ENCODE measurements at regions not wholly inside any gene's neighbourhood (a gene's known extent, or its start where the extent isn't known, plus 50 kb on each side); places are given as distances from the start of the nearest gene placed in this dataset.

GRCh38 chr7:20466543-20467021 is 135.9 kb downstream of the ITGB8 start:
- no peak overlapping the region for H2AFZ ChIP-seq (ENCODE audit: low read depth, low read length, severe bottlenecking)
- no peaks in the 10 kb centered on the region for H3K9me2 ChIP-seq (replicated peaks; ENCODE audit: insufficient read depth, low read length)
- H3K79me2 ChIP-seq (ENCODE audit: insufficient read depth, low read length), result no peaks in the 10 kb centered on the region
- H3K9me3 ChIP-seq (ENCODE audit: insufficient read depth, low read length), result no peaks in the 10 kb centered on the region
- no peak for TF ChIP-seq EZH2phosphoT487 (conservative IDR thresholded peaks at IDR 0.05; ENCODE audit: low read length)
- TF ChIP-seq, protein P1, sequence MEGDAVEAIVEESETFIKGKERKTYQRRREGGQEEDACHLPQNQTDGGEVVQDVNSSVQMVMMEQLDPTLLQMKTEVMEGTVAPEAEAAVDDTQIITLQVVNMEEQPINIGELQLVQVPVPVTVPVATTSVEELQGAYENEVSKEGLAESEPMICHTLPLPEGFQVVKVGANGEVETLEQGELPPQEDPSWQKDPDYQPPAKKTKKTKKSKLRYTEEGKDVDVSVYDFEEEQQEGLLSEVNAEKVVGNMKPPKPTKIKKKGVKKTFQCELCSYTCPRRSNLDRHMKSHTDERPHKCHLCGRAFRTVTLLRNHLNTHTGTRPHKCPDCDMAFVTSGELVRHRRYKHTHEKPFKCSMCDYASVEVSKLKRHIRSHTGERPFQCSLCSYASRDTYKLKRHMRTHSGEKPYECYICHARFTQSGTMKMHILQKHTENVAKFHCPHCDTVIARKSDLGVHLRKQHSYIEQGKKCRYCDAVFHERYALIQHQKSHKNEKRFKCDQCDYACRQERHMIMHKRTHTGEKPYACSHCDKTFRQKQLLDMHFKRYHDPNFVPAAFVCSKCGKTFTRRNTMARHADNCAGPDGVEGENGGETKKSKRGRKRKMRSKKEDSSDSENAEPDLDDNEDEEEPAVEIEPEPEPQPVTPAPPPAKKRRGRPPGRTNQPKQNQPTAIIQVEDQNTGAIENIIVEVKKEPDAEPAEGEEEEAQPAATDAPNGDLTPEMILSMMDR (IDR thresholded peaks at IDR 0.05; ENCODE audit: insufficient read depth, low read length, poor library complexity, severe bottlenecking), result no peak
- H3K27me3 ChIP-seq (ENCODE audit: low read length), result no peaks in the 10 kb centered on the region
- no peak overlapping the region for H3K27ac ChIP-seq (ENCODE audit: low read depth, low read length)
- no peaks in the 10 kb centered on the region for H3K36me3 ChIP-seq (ENCODE audit: low read length)
- no peak overlapping the region for H3K4me3 ChIP-seq (ENCODE audit: insufficient read depth, low read length, poor library complexity, severe bottlenecking)
- no peak overlapping the region for H3K9ac ChIP-seq (ENCODE audit: low read length)
- no peaks in the 10 kb centered on the region for H4K20me1 ChIP-seq (ENCODE audit: low read depth, low read length)
- H3K4me2 ChIP-seq (ENCODE audit: low read depth, low read length, poor library complexity, severe bottlenecking), result no peak overlapping the region
- no peaks in the 10 kb centered on the region for H3F3A ChIP-seq (ENCODE audit: insufficient read depth)

DNA sequence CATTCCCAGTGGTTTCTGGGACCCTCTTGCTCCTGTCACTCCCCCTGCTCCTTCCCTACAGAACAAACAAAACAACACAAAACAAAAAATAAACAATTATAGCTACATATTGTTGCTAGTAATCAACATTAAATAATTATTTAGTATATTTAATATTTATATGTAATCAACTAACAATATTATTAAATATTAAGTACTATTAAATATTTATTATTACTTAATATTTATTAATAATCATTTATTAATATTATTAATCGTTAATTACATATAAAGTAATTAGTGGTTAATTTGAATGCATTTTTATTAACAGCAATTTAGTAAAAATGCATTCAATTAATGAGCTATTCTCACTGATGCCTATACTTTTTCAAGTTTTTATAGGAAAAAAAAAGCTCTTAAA is 139.4 kb downstream of the ITGB8 start:
- Histone ChIP-seq H3K36me3 (ENCODE audit: low read length) (no peaks in the 10 kb centered on the region), H3K79me2 (ENCODE audit: insufficient read depth, low read length) (no peaks in the 10 kb centered on the region), H3K9ac (ENCODE audit: low read length) (no peak overlapping the region), H3F3A (ENCODE audit: insufficient read depth) (no peaks in the 10 kb centered on the region), H3K4me2 (ENCODE audit: low read depth, low read length, poor library complexity, severe bottlenecking) (no peak overlapping the region), H3K9me2 (replicated peaks; ENCODE audit: insufficient read depth, low read length) (no peaks in the 10 kb centered on the region), H3K27me3 (ENCODE audit: low read length) (no peaks in the 10 kb centered on the region), H3K27ac (ENCODE audit: low read depth, low read length) (no peak overlapping the region), H3K4me3 (ENCODE audit: insufficient read depth, low read length, poor library complexity, severe bottlenecking) (no peak overlapping the region), H3K9me3 (ENCODE audit: insufficient read depth, low read length) (no peaks in the 10 kb centered on the region), H2AFZ (ENCODE audit: low read depth, low read length, severe bottlenecking) (no peak overlapping the region), H4K20me1 (ENCODE audit: low read depth, low read length) (no peaks in the 10 kb centered on the region)
- TF ChIP-seq, protein P1 (IDR thresholded peaks at IDR 0.05; ENCODE audit: insufficient read depth, low read length, poor library complexity, severe bottlenecking), result no peak
- TF ChIP-seq EZH2phosphoT487 (conservative IDR thresholded peaks at IDR 0.05; ENCODE audit: low read length), result no peak

- TF ChIP-seq, protein P1 (IDR thresholded peaks at IDR 0.05; ENCODE audit: insufficient read depth, low read length, poor library complexity, severe bottlenecking), result no peak
- TF ChIP-seq EZH2phosphoT487 (conservative IDR thresholded peaks at IDR 0.05; ENCODE audit: low read length), result no peak
- H3K4me3 ChIP-seq (ENCODE audit: insufficient read depth, low read length, poor library complexity, severe bottlenecking), result no peak overlapping the region
Observed at GRCh38 chr7:20470726-20471125, 140.0 kb downstream of the ITGB8 start.

More at GRCh38 chr7:20470726-20471125, 140.0 kb downstream of the ITGB8 start:
- Histone ChIP-seq H3K4me2 (ENCODE audit: low read depth, low read length, poor library complexity, severe bottlenecking) (no peak overlapping the region), H3K9me2 (replicated peaks; ENCODE audit: insufficient read depth, low read length) (no peaks in the 10 kb centered on the region), H3K27me3 (ENCODE audit: low read length) (no peaks in the 10 kb centered on the region), H2AFZ (ENCODE audit: low read depth, low read length, severe bottlenecking) (no peak overlapping the region), H3K27ac (ENCODE audit: low read depth, low read length) (no peak overlapping the region), H3K79me2 (ENCODE audit: insufficient read depth, low read length) (no peaks in the 10 kb centered on the region), H3K9me3 (ENCODE audit: insufficient read depth, low read length) (no peaks in the 10 kb centered on the region), H3F3A (ENCODE audit: insufficient read depth) (no peaks in the 10 kb centered on the region), H3K36me3 (ENCODE audit: low read length) (no peaks in the 10 kb centered on the region), H4K20me1 (ENCODE audit: low read depth, low read length) (no peaks in the 10 kb centered on the region), H3K9ac (ENCODE audit: low read length) (no peak overlapping the region)

Data from SU-DHL-6 (cell line).